Esophagus squamous epithelium (tissue), 4 donors: ENCODE measurements at regions not wholly inside any gene's neighbourhood (a gene's known extent, or its start where the extent isn't known, plus 50 kb on each side); places are given as distances from the start of the nearest gene placed in this dataset.

Experiments
- CTCF ChIP-seq, 6 experiments: fragments of 450-650 bp in 4 of 6; fragments of 200-600 bp in 2 of 6; sonication (generic) in 2 of 6; IDR thresholded peaks; one replicate each; pipeline ENCODE4 v1.5.1; 2016 to 2019; ENCODE audit warnings: antibody characterized with exemption in 6 of 6, mild to moderate bottlenecking in 4 of 6, moderate library complexity in 4 of 6
- POLR2A ChIP-seq, 4 donors: fragments of 450-650 bp; IDR thresholded peaks; one replicate each; pipeline ENCODE4 v1.6.1; 2017; ENCODE audit warnings: antibody characterized with exemption in 4 of 4, mild to moderate bottlenecking in 4 of 4, moderate library complexity in 3 of 4

GRCh38 chr2:59857109-59857508, 696.3 kb downstream of the BCL11A start:
- TF ChIP-seq CTCF (IDR thresholded peaks at IDR 0.05) (no peak), POLR2A (IDR thresholded peaks at IDR 0.05) (no peak)
